ENCODE measurements at regions not wholly inside any gene's neighbourhood (a gene's known extent, or its start where the extent isn't known, plus 50 kb on each side); places are given as distances from the start of the nearest gene placed in this dataset.

- H3K27ac ChIP-seq: no peak overlapping the region
- ChIA-PET CTCF (no interaction called here), POLR2A (ENCODE audit: low non-redundant PET) (no interaction called here)
- DNase-seq (ENCODE audit: low spot score): no peak
- TF ChIP-seq, protein P1, sequence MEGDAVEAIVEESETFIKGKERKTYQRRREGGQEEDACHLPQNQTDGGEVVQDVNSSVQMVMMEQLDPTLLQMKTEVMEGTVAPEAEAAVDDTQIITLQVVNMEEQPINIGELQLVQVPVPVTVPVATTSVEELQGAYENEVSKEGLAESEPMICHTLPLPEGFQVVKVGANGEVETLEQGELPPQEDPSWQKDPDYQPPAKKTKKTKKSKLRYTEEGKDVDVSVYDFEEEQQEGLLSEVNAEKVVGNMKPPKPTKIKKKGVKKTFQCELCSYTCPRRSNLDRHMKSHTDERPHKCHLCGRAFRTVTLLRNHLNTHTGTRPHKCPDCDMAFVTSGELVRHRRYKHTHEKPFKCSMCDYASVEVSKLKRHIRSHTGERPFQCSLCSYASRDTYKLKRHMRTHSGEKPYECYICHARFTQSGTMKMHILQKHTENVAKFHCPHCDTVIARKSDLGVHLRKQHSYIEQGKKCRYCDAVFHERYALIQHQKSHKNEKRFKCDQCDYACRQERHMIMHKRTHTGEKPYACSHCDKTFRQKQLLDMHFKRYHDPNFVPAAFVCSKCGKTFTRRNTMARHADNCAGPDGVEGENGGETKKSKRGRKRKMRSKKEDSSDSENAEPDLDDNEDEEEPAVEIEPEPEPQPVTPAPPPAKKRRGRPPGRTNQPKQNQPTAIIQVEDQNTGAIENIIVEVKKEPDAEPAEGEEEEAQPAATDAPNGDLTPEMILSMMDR (conservative IDR thresholded peaks at IDR 0.05; ENCODE audit: low read depth): no peak
Measured at GRCh38 chr2:104425850-104426595, 427.9 kb upstream of the POU3F3 start.

- DNase-seq (ENCODE audit: low spot score): no peak
- TF ChIP-seq, protein P1 (conservative IDR thresholded peaks at IDR 0.05; ENCODE audit: low read depth): no peak
- POLR2A ChIA-PET (ENCODE audit: low non-redundant PET): no interaction called here
- no peak overlapping the region for H3K27ac ChIP-seq
- CTCF ChIA-PET: no interaction called here
Measured at GRCh38 chr2:104428155-104428554, 425.8 kb upstream of the POU3F3 start.

- TF ChIP-seq, protein P1 (conservative IDR thresholded peaks at IDR 0.05; ENCODE audit: low read depth): no peak
- CTCF ChIA-PET: no interaction called here
- DNase-seq (ENCODE audit: low spot score): no peak
- H3K27ac ChIP-seq: no peak overlapping the region
- POLR2A ChIA-PET (ENCODE audit: low non-redundant PET): no interaction called here
Measured at GRCh38 chr2:104429639-104430358, 424.1 kb upstream of the POU3F3 start.

DNA sequence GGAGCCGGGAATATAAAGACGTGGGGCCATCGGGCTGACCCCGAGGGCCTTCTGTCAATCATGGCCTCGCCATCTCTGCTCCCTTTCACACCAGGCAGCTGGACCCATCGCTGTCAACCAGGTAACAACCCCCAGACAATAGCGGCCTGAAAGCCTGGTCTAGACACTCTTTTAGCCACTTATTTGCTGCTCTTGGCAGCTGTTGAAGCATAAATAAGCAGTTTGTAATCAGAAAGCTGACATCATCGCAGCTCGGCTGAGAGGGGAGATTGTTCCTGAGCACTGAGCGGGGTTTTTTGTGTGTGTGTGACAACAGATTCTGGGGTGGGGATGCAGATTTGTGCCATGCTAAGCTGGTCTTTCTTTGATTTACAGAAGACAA, 423.6 kb upstream of the POU3F3 start:
- ChIA-PET POLR2A (ENCODE audit: low non-redundant PET) (no interaction called here), CTCF (no interaction called here)
- TF ChIP-seq, protein P1 (conservative IDR thresholded peaks at IDR 0.05; ENCODE audit: low read depth): no peak
- no peak for DNase-seq (ENCODE audit: low spot score)
- H3K27ac ChIP-seq: no peak overlapping the region

DNA sequence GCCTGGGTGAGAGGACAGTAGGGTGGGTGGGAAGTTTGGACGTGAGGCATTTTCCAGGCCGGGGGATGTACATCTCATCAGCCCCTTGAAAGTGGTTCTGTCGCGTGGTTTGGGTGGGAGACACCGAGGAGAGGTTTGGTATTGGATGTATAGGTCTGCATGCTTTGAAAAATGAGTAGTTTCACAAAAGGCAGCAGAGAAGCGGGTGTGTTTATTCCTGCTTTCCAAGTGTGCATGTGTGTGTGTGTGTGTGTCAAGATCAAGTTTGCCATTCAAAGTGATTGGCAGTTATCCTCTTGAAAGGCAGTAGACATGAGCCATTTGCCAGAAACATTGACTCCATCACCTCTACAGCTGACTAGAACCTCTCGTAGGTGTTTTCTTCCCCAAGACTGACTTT, 423.1 kb upstream of the POU3F3 start:
- DNase-seq (ENCODE audit: low spot score): no peak
- CTCF ChIA-PET: no interaction called here
- TF ChIP-seq, protein P1 (conservative IDR thresholded peaks at IDR 0.05; ENCODE audit: low read depth): no peak
- H3K27ac ChIP-seq: no peak overlapping the region
- POLR2A ChIA-PET (ENCODE audit: low non-redundant PET): no interaction called here

DNA sequence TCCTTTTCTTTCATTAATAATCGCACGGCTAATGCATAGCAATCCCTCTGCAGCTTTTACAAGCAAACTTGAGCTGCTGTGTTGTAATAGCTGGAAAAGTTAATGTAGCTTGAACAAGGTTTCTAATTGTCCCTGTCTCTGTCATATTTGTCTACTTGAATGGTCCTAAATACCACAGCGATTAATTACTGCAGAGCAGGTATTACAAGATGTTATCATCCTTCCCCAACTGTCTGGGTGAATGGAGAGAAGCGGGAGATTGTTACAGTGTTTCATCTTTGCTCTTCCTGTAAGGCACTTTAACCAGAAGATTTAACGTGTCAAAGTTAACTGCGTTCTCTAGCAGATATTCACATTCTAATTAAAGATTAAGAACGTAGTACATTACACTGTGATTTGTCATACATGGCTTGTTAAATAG, 422.2 kb upstream of the POU3F3 start:
- ChIA-PET CTCF (no interaction called here), POLR2A (ENCODE audit: low non-redundant PET) (no interaction called here)
- no peak overlapping the region for H3K27ac ChIP-seq
- no peak for DNase-seq (ENCODE audit: low spot score)
- TF ChIP-seq, protein P1 (conservative IDR thresholded peaks at IDR 0.05; ENCODE audit: low read depth): no peak

Data from RWPE1 (cell line).